H1 (cell line): ENCODE measurements at regions not wholly inside any gene's neighbourhood (a gene's known extent, or its start where the extent isn't known, plus 50 kb on each side); places are given as distances from the start of the nearest gene placed in this dataset.

Experiments used
- GTF2F1 ChIP-seq: IDR thresholded peaks from 2 replicates; pipeline ENCODE4 v1.6.1; 2012; ENCODE audit warnings: low read depth, low read length, improper control_type of control experiment, borderline replicate concordance
- KDM1A ChIP-seq: fragments of 200-600, 300-600 bp; sonication (generic); IDR thresholded peaks from 2 replicates; pipeline ENCODE4 v1.7.1; 2016; ENCODE audit warnings: mild to moderate bottlenecking, low read length, borderline replicate concordance
- POLR2A ChIP-seq, 2 experiments: IDR thresholded peaks; 1 replicate in 1 of 2; 2 replicates in 1 of 2; pipeline ENCODE4 v1.6.1; 2011; ENCODE audit warnings: low read depth in 2 of 2, low read length in 2 of 2, mild to moderate bottlenecking in 2 of 2; ENCODE audit errors: control extremely low read depth in 1 of 2
- POLR2AphosphoS5 ChIP-seq: IDR thresholded peaks from 2 replicates; pipeline ENCODE4 v1.6.1; 2011; ENCODE audit warnings: low read depth, low read length
- RAD21 ChIP-seq, 2 experiments: IDR thresholded peaks in 1 of 2; conservative IDR thresholded peaks in 1 of 2; 2 replicates each; pipeline ENCODE4 v1.6.1; 2011; ENCODE audit warnings: low read depth in 2 of 2, low read length in 2 of 2, improper control_type of control experiment in 1 of 2, inconsistent platforms in 1 of 2, mild to moderate bottlenecking in 1 of 2, moderate library complexity in 1 of 2
- RFX5 ChIP-seq: IDR thresholded peaks from 2 replicates; pipeline ENCODE4 v1.6.1; 2011; ENCODE audit warnings: low read depth, low read length, improper control_type of control experiment, borderline replicate concordance
- SIRT6 ChIP-seq: IDR thresholded peaks from one replicate; pipeline ENCODE4 v1.7.1; 2012; ENCODE audit warnings: low read length, inconsistent platforms
- SUZ12 ChIP-seq: fragments of 200-600 bp; sonication (generic); IDR thresholded peaks from 2 replicates; pipeline ENCODE4 v1.6.1; 2012; ENCODE audit warnings: mild to moderate bottlenecking, inconsistent platforms, low read length, moderate library complexity, mixed read lengths
- TF ChIP-seq, protein P1 (sequence below), 3 experiments: IDR thresholded peaks; 1 replicate in 2 of 3; 2 replicates in 1 of 3; pipeline versions ENCODE4 v1.5.1 to v1.6.1; 2011; ENCODE audit warnings: low read length in 3 of 3, mild to moderate bottlenecking in 3 of 3, inconsistent platforms in 2 of 3, low read depth in 1 of 3, moderate library complexity in 1 of 3; ENCODE audit not compliant: insufficient read depth in 1 of 3; ENCODE audit errors: control extremely low read depth in 1 of 3

DNA sequence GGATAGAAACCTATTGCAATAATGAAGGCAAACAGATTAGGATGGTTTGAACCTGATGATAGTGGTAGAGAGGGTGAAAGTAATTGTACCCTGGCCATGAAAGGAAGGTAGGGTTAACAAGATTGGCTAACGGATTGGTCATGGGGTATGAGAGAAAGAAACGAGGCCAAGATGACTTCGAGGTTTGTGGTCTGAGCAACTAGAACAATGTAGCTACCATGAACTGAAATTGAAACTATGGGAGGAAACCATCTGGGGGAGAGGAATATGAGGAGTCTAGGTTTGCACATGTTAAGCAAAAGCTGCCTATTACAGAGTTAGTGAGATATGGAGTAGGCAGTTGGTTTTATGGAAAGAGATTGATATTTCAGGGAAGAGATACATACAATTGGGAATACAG is 406.0 kb downstream of the PRELID2 start:
- no peak for TF ChIP-seq KDM1A
- TF ChIP-seq, protein P1, sequence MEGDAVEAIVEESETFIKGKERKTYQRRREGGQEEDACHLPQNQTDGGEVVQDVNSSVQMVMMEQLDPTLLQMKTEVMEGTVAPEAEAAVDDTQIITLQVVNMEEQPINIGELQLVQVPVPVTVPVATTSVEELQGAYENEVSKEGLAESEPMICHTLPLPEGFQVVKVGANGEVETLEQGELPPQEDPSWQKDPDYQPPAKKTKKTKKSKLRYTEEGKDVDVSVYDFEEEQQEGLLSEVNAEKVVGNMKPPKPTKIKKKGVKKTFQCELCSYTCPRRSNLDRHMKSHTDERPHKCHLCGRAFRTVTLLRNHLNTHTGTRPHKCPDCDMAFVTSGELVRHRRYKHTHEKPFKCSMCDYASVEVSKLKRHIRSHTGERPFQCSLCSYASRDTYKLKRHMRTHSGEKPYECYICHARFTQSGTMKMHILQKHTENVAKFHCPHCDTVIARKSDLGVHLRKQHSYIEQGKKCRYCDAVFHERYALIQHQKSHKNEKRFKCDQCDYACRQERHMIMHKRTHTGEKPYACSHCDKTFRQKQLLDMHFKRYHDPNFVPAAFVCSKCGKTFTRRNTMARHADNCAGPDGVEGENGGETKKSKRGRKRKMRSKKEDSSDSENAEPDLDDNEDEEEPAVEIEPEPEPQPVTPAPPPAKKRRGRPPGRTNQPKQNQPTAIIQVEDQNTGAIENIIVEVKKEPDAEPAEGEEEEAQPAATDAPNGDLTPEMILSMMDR (IDR thresholded peaks at IDR 0.05; ENCODE audit: control extremely low read depth in 1 of 3, insufficient read depth in 1 of 3, low read depth in 1 of 3, low read length in 3 of 3), result no peak
- TF ChIP-seq GTF2F1, result no peak
- no peak for TF ChIP-seq POLR2AphosphoS5
- TF ChIP-seq SUZ12, result no peak
- TF ChIP-seq SIRT6, result no peak
- no peak for TF ChIP-seq RFX5
- TF ChIP-seq POLR2A (IDR thresholded peaks at IDR 0.05; ENCODE audit: control extremely low read depth in 1 of 2, low read depth in 2 of 2, low read length in 2 of 2), result no peak
- no peak for TF ChIP-seq RAD21 (IDR thresholded peaks at IDR 0.05 in 1 of 2, conservative IDR thresholded peaks at IDR 0.05 in 1 of 2; ENCODE audit: low read depth in 2 of 2, low read length in 2 of 2)
